GM20000 (cell line): ENCODE measurements at regions not wholly inside any gene's neighbourhood (a gene's known extent, or its start where the extent isn't known, plus 50 kb on each side); places are given as distances from the start of the nearest gene placed in this dataset.

Experiments
- DNase-seq: peaks from one replicate; pipeline ENCODE4 v3.0.0; 2012; ENCODE audit warnings: low spot score
- TF ChIP-seq, protein P1 (sequence below): IDR thresholded peaks from 2 replicates; pipeline ENCODE4 v1.5.1; 2012; ENCODE audit warnings: mild to moderate bottlenecking, control low read depth; ENCODE audit errors: extremely low read depth, missing control alignments

- no peak for DNase-seq
- TF ChIP-seq, protein P1, sequence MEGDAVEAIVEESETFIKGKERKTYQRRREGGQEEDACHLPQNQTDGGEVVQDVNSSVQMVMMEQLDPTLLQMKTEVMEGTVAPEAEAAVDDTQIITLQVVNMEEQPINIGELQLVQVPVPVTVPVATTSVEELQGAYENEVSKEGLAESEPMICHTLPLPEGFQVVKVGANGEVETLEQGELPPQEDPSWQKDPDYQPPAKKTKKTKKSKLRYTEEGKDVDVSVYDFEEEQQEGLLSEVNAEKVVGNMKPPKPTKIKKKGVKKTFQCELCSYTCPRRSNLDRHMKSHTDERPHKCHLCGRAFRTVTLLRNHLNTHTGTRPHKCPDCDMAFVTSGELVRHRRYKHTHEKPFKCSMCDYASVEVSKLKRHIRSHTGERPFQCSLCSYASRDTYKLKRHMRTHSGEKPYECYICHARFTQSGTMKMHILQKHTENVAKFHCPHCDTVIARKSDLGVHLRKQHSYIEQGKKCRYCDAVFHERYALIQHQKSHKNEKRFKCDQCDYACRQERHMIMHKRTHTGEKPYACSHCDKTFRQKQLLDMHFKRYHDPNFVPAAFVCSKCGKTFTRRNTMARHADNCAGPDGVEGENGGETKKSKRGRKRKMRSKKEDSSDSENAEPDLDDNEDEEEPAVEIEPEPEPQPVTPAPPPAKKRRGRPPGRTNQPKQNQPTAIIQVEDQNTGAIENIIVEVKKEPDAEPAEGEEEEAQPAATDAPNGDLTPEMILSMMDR: no peak
Observed at GRCh38 chr9:106529616-106530015, 333.4 kb upstream of the ZNF462 start.

GRCh38 chr9:106531491-106531890 is 331.5 kb upstream of the ZNF462 start:
- no peak for DNase-seq
- TF ChIP-seq, protein P1: no peak

DNA sequence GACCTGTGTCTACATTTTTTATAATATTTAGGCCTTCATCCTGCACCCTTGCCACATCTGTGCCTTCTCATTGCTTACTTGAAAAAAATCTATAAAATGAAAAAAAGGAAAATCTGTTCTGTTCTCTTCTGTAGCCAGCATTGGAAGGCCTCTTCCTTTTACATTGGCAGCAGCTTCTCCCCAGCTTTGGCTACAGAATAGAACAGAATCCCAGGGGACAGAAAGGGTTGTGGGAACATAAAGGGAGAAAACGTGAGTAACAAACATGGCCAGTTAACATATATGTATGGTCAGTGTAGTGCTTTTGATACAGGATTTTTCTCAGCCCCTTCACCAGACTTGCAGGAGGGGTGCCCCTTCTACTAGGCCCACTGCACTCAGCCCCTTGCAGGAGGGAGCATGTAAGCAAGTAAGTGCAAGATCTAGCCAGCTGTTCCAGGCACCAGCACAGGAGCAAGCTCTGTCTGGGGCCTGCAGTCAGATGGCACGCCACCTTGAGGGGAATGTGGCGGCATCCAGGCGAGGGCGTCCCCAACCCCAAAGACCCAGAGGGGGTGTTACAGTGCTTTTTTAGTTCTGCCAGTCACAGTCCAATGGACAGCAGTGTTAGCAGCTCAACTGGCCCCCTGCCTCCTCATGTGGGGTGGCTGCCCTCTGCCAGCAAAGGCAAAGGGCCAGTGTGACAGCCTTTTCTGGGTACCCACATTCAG is 330.5 kb upstream of the ZNF462 start:
- TF ChIP-seq, protein P1: no peak
- no peak for DNase-seq

GRCh38 chr9:106534800-106535199 is 328.2 kb upstream of the ZNF462 start:
- TF ChIP-seq, protein P1: no peak
- no peak for DNase-seq

- TF ChIP-seq, protein P1: no peak
- no peak for DNase-seq
Observed at GRCh38 chr9:106535439-106535838, 327.5 kb upstream of the ZNF462 start.

- TF ChIP-seq, protein P1: no peak
- no peak for DNase-seq
Observed at GRCh38 chr9:106557996-106558667, 304.8 kb upstream of the ZNF462 start.

DNA sequence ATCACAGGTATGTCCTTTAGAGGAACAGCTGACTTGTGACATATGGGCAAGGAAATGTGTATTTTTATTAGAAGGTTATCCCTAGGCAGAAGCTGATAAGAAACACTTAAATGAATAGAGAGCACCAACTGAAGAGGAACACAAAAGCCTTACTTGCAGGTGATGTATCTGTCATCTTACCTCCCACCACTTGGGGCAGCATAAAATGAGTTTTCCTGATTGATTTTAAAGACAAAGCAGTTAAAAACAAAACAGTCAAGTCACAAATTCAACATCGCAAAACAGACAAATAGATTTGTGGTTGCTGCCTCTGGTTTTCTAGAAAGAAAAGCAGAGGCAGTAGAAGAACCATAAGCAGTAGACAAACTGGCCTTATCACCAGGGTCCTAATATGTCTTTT is 302.4 kb upstream of the ZNF462 start:
- TF ChIP-seq, protein P1: no peak
- no peak for DNase-seq
